Mucosa of descending colon (tissue), 3 donors: ENCODE measurements at regions not wholly inside any gene's neighbourhood (a gene's known extent, or its start where the extent isn't known, plus 50 kb on each side); places are given as distances from the start of the nearest gene placed in this dataset.

Experiments
- ATAC-seq: fragments of 200-7000 bp; cut with Tn5 transposase; one replicate; pipeline ENCODE4 v1.9.1; 2020; ENCODE audit warnings: mild to moderate bottlenecking, moderate library complexity
- DNase-seq, 3 donors: peaks; one replicate each; pipeline ENCODE4 v3.0.0-alpha.2; 2020
- H3K36me3 ChIP-seq: fragments of 200-600 bp; one replicate; pipeline ENCODE4 v1.8.0; 2021; ENCODE audit warnings: low read depth, mild to moderate bottlenecking
- H3K4me1 ChIP-seq: fragments of 200-600 bp; one replicate; pipeline ENCODE4 v1.8.0; 2021; ENCODE audit warnings: low read depth, mild to moderate bottlenecking
- H3K4me3 ChIP-seq: fragments of 200-600 bp; one replicate; pipeline ENCODE4 v1.8.0; 2021; ENCODE audit warnings: mild to moderate bottlenecking
- H3K9me3 ChIP-seq: fragments of 200-600 bp; one replicate; pipeline ENCODE4 v1.8.0; 2021; ENCODE audit warnings: mild to moderate bottlenecking
- intact Hi-C, 2 donors: fragments of 100-400 bp; cut with DNase I in 1 of 2; cut with micrococcal nuclease in 1 of 2; formaldehyde crosslinking; loops; one replicate each; pipeline versions ENCODE4 v1.11.0 to v1.11.1; 2022; cut with DNase I, micrococcal nuclease
- TF ChIP-seq, protein P1 (sequence below): fragments of 200-600 bp; IDR thresholded peaks from one replicate; pipeline ENCODE4 v1.8.0; 2022; ENCODE audit warnings: antibody characterized with exemption, mild to moderate bottlenecking
- donor health status: DM: no; HTN: no; CAD: no; lungs with moderate emphysema.
- donor health status: DM: no; HTN: no; CAD: no.
- donor health status: DM: no; HTN: yes; CAD: no.

GRCh38 chr3:14318646-14319045, 83.8 kb upstream of the SLC6A6 start:
- DNase-seq (no peak), ATAC-seq (no peak)
- Histone ChIP-seq H3K36me3 (no peaks in the 10 kb centered on the region), H3K4me1 (no peaks in the 10 kb centered on the region), H3K4me3 (no peak overlapping the region), H3K9me3 (no peaks in the 10 kb centered on the region)
- intact Hi-C loops, result no loop called here
- TF ChIP-seq, protein P1, sequence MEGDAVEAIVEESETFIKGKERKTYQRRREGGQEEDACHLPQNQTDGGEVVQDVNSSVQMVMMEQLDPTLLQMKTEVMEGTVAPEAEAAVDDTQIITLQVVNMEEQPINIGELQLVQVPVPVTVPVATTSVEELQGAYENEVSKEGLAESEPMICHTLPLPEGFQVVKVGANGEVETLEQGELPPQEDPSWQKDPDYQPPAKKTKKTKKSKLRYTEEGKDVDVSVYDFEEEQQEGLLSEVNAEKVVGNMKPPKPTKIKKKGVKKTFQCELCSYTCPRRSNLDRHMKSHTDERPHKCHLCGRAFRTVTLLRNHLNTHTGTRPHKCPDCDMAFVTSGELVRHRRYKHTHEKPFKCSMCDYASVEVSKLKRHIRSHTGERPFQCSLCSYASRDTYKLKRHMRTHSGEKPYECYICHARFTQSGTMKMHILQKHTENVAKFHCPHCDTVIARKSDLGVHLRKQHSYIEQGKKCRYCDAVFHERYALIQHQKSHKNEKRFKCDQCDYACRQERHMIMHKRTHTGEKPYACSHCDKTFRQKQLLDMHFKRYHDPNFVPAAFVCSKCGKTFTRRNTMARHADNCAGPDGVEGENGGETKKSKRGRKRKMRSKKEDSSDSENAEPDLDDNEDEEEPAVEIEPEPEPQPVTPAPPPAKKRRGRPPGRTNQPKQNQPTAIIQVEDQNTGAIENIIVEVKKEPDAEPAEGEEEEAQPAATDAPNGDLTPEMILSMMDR, result no peak

- TF ChIP-seq, protein P1, result no peak
- DNase-seq (peak in 1 of 3 donors; percentile 67), ATAC-seq (peak; percentile 93)
- Histone ChIP-seq H3K4me1 (no peaks in the 10 kb centered on the region), H3K4me3 (no peak overlapping the region), H3K36me3 (no peaks in the 10 kb centered on the region), H3K9me3 (no peaks in the 10 kb centered on the region)
- intact Hi-C loops, result no loop called here
Measured at GRCh38 chr3:14319654-14320182, 82.7 kb upstream of the SLC6A6 start.

DNA sequence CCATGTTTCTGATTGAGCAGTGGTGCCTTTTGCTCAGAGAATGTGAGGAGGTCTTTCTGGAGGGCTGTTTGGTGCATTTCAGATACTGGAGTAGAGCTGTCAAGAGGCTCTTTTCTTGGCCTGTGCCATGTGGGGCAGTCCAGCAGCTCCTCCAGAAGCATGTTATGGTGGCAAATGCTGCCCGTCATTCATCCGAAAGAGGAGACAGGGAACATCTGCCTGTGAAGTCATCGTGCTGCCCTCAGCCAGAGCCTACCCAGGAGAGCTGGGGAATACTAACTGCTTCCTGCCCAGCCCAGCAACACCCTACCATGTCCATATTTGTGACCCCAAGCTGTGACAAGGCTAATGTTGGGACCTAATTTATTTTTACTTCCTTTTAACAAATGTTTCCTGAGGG, 82.2 kb upstream of the SLC6A6 start:
- H3K4me1 ChIP-seq, result no peaks in the 10 kb centered on the region
- no peak overlapping the region for H3K4me3 ChIP-seq
- no peak for DNase-seq
- no peak for ATAC-seq
- TF ChIP-seq, protein P1, result no peak
- H3K36me3 ChIP-seq, result no peaks in the 10 kb centered on the region
- intact Hi-C loops, result no loop called here
- no peaks in the 10 kb centered on the region for H3K9me3 ChIP-seq

DNA sequence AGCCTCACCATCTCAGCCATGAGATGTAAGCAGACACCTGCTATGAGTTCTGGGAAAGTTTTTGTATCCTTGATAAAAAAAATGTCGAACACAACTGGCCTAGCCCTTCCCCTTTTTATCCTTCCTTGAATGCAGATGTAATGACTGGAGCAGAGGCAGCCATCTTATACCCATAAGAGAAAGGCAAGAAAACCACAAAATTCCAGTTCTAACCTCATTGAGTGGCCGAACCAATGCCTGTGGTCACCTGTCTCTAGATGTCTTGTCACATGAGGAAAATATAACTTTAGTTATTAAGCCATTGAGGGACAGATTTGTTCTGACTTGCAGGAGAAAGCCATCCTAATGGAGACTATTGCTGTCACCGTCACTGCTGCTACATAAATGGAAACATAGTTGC, 80.4 kb upstream of the SLC6A6 start:
- H3K4me3 ChIP-seq, result no peak overlapping the region
- no peaks in the 10 kb centered on the region for H3K36me3 ChIP-seq
- DNase-seq, result no peak
- intact Hi-C loops, result no loop called here
- no peaks in the 10 kb centered on the region for H3K9me3 ChIP-seq
- TF ChIP-seq, protein P1, result no peak
- H3K4me1 ChIP-seq, result no peaks in the 10 kb centered on the region
- ATAC-seq, result no peak

- intact Hi-C loops, result no loop called here
Measured at GRCh38 chr3:14322667-14323295, 79.6 kb upstream of the SLC6A6 start.

More at GRCh38 chr3:14322667-14323295, 79.6 kb upstream of the SLC6A6 start:
- DNase-seq (peak in 1 of 3 donors; percentile 22), ATAC-seq (no peak)
- Histone ChIP-seq H3K36me3 (no peaks in the 10 kb centered on the region), H3K4me1 (no peaks in the 10 kb centered on the region), H3K9me3 (no peaks in the 10 kb centered on the region), H3K4me3 (no peak overlapping the region)
- TF ChIP-seq, protein P1, result no peak
